Mononuclear cell (primary cell): ENCODE measurements at regions not wholly inside any gene's neighbourhood (a gene's known extent, or its start where the extent isn't known, plus 50 kb on each side); places are given as distances from the start of the nearest gene placed in this dataset.

Experiments used
- H3K27me3 ChIP-seq: 2 replicates; pipeline ENCODE4 v1.6.0; 2011; ENCODE audit warnings: low read length, control low read depth; ENCODE audit not compliant: insufficient read depth
- H3K4me1 ChIP-seq: 2 replicates; pipeline ENCODE4 v1.5.1; 2011; ENCODE audit warnings: mild to moderate bottlenecking, low read length, control low read depth; ENCODE audit not compliant: insufficient read depth
- H3K4me3 ChIP-seq: 2 replicates; pipeline ENCODE4 v1.5.1; 2011; ENCODE audit warnings: mild to moderate bottlenecking, low read length, moderate library complexity
- H3K9me3 ChIP-seq: 2 replicates; pipeline ENCODE4 v1.5.1; 2011; ENCODE audit warnings: low read depth, mild to moderate bottlenecking, control low read depth, low read length

DNA sequence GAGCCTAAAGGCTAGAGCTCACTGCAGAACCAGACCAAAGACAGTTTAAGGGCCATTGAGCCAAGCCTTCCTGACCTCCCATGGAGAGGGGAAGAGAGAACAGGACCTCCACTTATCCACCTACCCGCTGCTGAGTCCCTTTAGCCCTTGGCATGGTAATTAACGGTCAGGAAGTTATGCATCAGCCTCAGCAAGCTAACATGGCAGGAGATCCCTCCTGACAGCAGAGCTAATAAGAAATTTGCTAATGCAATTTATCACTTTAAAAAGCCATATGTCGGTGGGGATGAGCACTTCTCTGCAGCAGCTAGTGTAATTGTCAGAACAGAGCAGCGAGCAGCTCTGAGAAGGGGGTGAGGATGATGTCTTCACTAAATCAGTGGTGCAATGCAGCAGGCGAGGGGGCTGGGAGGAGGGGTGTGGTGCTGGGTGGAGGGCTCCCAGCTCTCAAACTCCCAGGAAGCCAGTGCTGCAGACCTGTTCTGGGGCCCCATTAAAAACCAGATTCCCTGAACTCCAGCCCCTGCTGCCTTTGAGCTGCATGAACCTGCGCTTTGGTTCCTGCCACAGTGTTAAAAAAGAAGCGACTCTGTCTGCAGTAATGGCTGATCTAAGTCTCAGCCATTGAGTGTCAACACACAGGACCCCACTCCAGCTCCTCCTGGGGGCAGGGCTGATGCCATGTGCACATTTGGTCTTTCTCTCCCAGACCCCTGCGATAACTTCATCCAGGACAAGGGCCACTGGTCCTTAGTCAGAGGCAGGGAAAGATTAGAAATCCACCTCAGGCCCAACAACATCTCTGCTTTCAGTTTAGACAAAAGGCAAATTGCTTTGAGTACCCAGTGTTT lies 63.0 kb upstream of the CALM2 start:
- Histone ChIP-seq H3K27me3 (no peaks in the 10 kb centered on the region), H3K4me1 (no peaks in the 10 kb centered on the region), H3K9me3 (no peaks in the 10 kb centered on the region), H3K4me3 (no peak overlapping the region)

DNA sequence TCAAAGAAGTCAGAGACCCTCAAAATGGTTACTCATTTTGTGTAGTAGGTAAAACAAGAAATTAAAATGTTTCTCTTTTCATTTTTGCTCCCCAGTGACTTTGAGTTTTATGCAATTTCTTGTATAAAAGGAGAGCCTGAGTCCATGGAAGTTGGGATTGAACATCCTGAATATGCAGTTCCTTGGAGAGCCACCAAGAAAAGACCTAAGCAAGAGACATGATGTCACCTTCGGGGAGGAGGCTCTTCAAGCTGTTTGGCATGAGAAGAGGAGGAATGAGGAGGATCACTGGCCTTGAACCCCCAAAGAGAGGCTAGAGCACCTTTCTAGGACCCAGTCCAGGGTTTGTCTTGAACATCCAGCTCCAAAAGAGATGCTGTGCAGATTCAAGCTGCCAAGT lies 62.3 kb upstream of the CALM2 start:
- Histone ChIP-seq H3K4me1 (no peaks in the 10 kb centered on the region), H3K27me3 (no peaks in the 10 kb centered on the region), H3K4me3 (no peak overlapping the region), H3K9me3 (no peaks in the 10 kb centered on the region)

DNA sequence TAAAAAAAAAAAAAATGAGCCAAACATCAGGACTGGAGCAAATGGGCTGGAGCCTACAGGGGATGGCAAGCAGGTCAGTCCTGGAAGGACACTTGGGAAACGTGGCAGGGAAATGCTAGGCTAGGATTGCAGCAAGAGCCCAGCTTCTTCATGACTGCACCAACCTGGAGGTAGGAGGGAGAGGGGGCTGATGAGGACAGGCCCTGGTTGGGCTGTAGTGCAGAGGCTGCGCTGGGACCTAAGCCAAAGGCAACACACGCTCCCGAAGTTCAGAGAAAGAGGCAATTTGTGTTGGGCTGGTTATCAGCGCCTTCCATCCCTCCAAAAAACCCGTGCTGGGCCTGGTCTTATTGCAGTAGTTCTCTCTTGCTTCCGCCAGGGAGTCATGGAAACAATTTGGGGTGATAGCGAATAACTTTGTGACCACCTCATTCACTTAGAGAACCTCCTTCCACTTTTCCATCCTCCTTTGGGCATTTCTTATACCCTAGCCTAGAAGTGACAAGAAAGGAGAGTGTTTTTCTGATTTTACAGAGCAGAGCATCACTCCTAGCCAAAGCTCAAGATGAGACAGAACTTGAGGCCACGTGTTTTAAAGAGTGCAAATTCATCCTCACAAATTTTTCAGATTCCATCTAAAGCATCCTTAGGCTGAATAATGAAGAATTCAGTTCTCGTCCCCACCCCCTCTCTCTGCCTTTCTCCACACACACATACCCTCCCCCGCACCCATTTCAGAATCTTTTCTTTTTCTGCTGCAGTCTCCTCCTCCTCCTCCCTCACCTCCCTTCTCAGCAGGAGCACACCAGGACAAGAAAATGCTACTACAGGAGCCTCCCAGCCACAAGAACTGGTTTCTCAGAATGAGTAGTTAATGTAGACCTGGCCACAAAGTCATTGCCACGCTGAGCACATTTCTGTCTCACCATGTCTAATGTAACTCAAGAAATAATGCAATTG lies 61.3 kb upstream of the CALM2 start:
- H3K27me3 ChIP-seq, result no peaks in the 10 kb centered on the region
- no peak overlapping the region for H3K4me3 ChIP-seq
- H3K4me1 ChIP-seq, result no peaks in the 10 kb centered on the region
- H3K9me3 ChIP-seq, result no peaks in the 10 kb centered on the region

DNA sequence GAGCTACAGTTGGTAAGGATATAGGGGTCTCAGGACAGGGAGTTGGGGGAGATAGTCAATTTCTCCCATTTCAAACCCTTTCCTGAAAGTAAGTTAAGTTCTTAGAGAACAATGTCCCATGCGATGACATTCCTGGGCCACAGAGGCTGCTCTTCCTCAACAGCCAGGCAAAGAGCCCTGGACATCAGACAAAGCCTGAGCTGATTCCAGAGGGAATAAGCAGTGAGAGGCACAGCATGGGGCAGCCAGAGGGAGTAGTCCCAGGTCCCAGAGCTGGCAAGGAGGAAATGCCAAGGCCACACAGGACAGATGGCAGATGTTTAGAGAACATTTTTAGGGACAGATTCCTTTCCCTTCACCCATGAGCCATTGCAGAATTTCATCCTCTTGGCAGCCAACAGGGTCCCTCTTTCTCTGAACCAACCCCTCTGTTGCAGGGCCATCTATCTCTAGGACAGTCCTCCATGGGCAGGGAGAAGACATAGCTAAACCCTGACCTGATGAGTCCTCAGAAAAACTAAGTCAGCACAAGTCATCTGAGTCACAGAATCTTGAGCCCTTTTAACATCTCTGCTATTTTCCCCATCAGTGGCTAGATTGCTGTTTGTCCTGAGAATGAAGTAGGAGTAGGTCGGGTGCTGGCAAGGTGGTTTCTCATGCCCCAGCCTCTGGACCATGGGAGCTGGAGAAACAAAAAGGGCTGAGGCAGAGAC lies 60.3 kb upstream of the CALM2 start:
- Histone ChIP-seq H3K9me3 (no peaks in the 10 kb centered on the region), H3K4me1 (no peaks in the 10 kb centered on the region), H3K4me3 (no peak overlapping the region), H3K27me3 (no peaks in the 10 kb centered on the region)

DNA sequence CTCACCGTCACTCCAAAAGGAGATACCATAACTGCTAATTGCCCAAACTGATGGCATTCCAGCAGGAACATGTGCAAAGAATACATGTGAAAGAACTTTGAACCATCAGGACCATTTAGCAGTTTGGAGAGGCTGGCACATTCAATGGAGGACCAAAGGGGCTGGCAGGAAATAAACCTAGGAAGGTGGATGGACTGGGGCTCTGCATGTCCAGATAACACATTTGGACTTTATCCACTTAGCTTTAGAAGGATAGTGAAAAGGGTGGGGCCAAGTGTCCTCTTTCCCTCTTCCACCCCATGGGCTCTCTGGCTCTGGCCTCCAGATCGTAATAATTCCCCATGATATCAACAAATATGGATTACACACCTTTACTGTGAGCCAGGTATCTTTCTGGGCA lies 58.8 kb upstream of the CALM2 start:
- H3K27me3 ChIP-seq, result no peaks in the 10 kb centered on the region
- H3K9me3 ChIP-seq, result no peaks in the 10 kb centered on the region
- H3K4me1 ChIP-seq, result no peaks in the 10 kb centered on the region
- H3K4me3 ChIP-seq, result no peak overlapping the region

DNA sequence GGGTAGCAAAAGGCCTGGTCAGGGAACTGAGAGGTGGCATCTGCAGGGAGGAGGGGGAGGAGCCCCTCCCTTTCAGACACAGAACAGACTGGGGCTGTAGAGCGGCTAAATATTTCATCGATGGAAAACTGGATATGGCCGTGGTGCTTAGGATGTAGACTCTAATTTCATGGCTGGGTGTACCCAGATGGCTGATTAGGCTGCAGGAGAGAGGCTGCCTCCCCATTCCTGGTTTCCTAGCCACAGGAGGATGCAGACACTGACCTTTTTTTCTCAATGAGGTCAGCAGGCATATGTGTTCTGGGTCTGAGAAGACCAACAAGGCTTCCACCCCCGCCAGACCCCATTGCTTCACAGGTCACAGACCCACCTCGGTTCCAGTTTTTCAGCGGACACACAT lies 58.1 kb upstream of the CALM2 start:
- no peaks in the 10 kb centered on the region for H3K4me1 ChIP-seq
- H3K27me3 ChIP-seq, result no peaks in the 10 kb centered on the region
- no peak overlapping the region for H3K4me3 ChIP-seq
- H3K9me3 ChIP-seq, result no peaks in the 10 kb centered on the region

DNA sequence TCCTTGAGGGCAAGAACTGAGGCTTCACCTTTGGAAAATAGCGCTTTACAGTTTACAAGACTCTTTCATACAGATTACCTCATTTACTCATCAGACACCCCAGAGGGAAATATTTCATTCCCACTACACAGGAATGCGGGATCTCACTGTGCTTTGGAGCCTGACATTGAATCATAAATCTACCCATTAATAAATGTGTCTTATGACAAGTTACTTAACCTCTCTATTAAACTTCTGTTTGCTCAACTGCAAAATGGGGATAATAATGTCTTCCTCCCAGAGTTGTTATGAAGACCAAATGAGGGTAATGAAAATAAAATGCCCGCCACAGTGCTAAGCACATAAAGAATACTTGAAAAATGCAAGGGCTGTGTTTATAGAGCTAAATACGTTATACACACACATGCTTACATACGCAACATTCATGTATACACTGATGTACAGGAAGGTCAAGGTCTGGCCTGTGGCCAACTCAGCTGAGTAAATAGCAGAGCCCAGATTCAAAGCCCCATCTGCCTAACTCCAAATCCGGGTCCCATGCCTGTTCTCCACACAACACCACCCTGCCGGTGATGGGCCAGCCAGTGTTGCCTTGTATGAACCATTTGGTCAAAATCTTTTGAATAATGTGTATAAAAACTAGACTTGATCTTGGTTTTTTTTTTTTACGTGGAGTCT lies 56.6 kb upstream of the CALM2 start:
- Histone ChIP-seq H3K9me3 (no peaks in the 10 kb centered on the region), H3K27me3 (no peaks in the 10 kb centered on the region), H3K4me3 (no peak overlapping the region), H3K4me1 (no peaks in the 10 kb centered on the region)

DNA sequence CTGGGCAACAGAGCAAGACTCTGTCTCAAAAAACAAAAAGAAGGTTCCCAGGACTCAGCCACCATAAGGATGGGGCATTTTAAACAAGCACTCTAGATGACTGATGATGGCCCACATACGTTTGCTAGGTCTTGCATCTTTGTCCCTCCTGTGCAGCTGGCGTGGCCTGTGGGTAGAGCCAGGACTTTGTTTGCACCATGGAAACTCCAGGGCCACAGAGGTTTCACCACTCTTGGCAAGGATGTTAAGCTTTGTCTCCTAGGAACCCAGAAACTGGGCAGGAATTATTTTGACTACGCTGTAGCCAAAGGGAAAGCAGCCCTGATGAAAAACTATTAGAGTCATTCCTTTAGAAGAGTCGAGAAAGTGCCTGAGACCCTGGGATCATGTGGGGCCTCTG lies 54.1 kb upstream of the CALM2 start:
- Histone ChIP-seq H3K27me3 (no peaks in the 10 kb centered on the region), H3K4me1 (no peaks in the 10 kb centered on the region)

DNA sequence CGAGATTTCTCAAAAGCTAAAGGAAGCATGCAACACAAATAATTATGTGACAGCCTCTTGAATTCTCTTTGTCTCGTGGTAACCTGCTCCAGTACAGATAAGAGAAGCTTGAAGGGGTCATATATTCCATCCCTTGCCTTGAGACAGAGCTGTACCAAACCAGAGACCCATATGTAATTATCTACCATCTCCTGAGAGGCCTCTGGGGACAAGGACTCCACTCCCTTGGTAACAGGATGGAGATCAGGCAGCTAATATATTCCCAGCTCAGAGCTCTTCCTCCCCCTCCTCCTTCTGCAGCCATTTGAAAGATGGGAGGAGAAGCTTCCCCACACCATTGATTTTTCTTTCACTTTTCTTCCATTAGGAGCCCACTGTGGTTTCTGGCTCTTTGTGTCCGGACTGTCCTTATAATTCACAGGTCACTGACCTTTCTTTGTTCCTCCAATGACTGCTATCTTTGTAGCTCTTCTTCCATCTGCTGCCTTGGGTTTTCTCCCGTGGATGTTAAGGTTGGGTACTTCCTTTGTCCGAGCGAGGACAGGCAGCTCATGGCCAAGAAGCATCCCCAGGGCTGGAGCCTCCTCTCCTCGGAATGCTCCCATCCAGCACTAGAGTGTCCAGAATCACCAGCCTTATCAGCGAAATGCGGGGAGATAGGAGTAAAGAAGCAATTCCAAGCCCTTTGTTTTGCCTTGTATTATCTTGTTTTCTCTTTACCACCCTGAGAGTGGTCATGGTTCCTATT lies 51.4 kb upstream of the CALM2 start:
- Histone ChIP-seq H3K4me1 (no peaks in the 10 kb centered on the region), H3K27me3 (no peaks in the 10 kb centered on the region), H3K4me3 (no peak overlapping the region), H3K9me3 (no peaks in the 10 kb centered on the region)

More for the DNA sequence above, 54.1 kb upstream of the CALM2 start:
- no peaks in the 10 kb centered on the region for H3K9me3 ChIP-seq
- H3K4me3 ChIP-seq, result no peak overlapping the region

DNA sequence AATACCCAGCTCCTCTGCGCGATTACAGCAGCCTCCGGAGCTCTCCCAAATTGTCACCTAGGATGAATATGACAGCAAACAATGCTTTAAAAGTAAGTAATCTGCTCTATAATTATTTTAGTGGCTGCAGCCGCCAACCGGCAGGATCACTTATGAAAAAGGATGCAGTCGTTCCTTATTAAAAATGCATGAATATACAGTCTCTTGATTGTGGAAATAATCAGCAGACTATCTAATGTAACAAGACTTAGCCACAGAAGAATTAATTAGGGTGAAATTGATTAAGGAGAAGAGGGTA lies 50.6 kb upstream of the CALM2 start:
- no peak overlapping the region for H3K4me3 ChIP-seq
- H3K4me1 ChIP-seq, result no peaks in the 10 kb centered on the region
- no peaks in the 10 kb centered on the region for H3K9me3 ChIP-seq
- H3K27me3 ChIP-seq, result no peaks in the 10 kb centered on the region

DNA sequence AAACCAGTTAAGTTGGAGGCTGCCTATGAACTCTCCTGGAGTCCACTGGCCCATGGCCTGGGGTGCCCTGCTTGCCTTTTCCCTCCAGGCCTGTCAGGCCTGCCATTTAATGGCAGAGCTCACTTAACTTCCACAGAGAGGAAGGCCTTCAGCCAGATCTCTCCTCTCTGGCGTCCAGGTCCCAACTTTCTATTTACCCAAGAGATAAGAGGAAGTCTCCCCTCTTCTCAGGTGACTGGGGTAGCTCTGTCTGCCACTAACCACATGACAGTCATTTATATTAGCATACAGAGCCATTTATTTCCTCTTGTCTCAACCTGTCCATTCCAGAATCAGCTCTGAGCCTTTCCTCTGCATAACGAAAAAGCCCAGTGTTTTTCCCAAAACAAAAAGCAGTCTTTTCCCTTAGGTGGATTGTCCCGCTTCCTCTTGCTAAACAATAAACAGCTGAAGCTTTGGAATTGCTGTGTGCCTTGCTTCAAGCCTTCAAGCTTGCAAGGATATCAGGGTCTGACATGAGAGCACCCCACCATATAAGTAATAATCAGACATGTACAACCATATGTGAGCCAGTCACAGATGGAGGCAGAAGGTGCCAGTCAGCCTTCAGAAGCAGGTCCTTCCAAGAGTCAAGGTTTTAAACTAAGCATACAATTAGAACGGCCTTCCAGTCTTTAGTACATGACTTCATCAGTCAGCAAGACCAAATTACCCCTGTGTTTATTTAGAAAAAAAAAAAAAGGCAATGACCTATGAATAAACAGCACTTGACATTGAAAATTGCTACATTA lies 50.0 kb upstream of the CALM2 start:
- no peaks in the 10 kb centered on the region for H3K27me3 ChIP-seq
- H3K4me3 ChIP-seq, result no peak overlapping the region
- H3K9me3 ChIP-seq, result no peaks in the 10 kb centered on the region
- H3K4me1 ChIP-seq, result no peaks in the 10 kb centered on the region
